8988T (cell line): ENCODE measurements at regions not wholly inside any gene's neighbourhood (a gene's known extent, or its start where the extent isn't known, plus 50 kb on each side); places are given as distances from the start of the nearest gene placed in this dataset.

Experiments
- DNase-seq: peaks from one replicate; pipeline ENCODE4 v3.0.0; 2011

GRCh38 chr3:28907616-28908015 lies 373.3 kb upstream of the RBMS3 start:
- no peak for DNase-seq

- DNase-seq = no peak
Observed at GRCh38 chr3:28912120-28912885, 368.6 kb upstream of the RBMS3 start.

GRCh38 chr3:28915741-28916500 lies 364.9 kb upstream of the RBMS3 start:
- DNase-seq = no peak

GRCh38 chr3:28916713-28917499 lies 364.0 kb upstream of the RBMS3 start:
- no peak for DNase-seq

- no peak for DNase-seq
Observed at GRCh38 chr3:28917895-28918475, 362.9 kb upstream of the RBMS3 start.

- no peak for DNase-seq
Observed at GRCh38 chr3:28922376-28922775, 358.5 kb upstream of the RBMS3 start.

GRCh38 chr3:28923994-28924393 lies 356.9 kb upstream of the RBMS3 start:
- DNase-seq = no peak

- DNase-seq = no peak
Observed at GRCh38 chr3:28924744-28925360, 356.0 kb upstream of the RBMS3 start.

- DNase-seq = no peak
Observed at GRCh38 chr3:28933337-28933736, 347.5 kb upstream of the RBMS3 start.

GRCh38 chr3:28934126-28934813 lies 346.6 kb upstream of the RBMS3 start:
- no peak for DNase-seq

- no peak for DNase-seq
Observed at GRCh38 chr3:28935146-28935545, 345.7 kb upstream of the RBMS3 start.

GRCh38 chr3:28936154-28936553 lies 344.7 kb upstream of the RBMS3 start:
- DNase-seq = no peak

GRCh38 chr3:28940530-28940929 lies 340.3 kb upstream of the RBMS3 start:
- no peak for DNase-seq

- no peak for DNase-seq
Observed at GRCh38 chr3:28940994-28941393, 339.9 kb upstream of the RBMS3 start.

GRCh38 chr3:28947061-28947460 lies 333.8 kb upstream of the RBMS3 start:
- DNase-seq = no peak

- DNase-seq = no peak
Observed at GRCh38 chr3:28947751-28948150, 333.1 kb upstream of the RBMS3 start.

GRCh38 chr3:28948685-28949084 lies 332.2 kb upstream of the RBMS3 start:
- no peak for DNase-seq

- DNase-seq = no peak
Observed at GRCh38 chr3:28949580-28949979, 331.3 kb upstream of the RBMS3 start.

- DNase-seq = no peak
Observed at GRCh38 chr3:28950614-28951013, 330.3 kb upstream of the RBMS3 start.

- no peak for DNase-seq
Observed at GRCh38 chr3:28951772-28952556, 328.9 kb upstream of the RBMS3 start.

- no peak for DNase-seq
Observed at GRCh38 chr3:28958656-28959055, 322.2 kb upstream of the RBMS3 start.
